HEK293 (cell line): ENCODE measurements at regions not wholly inside any gene's neighbourhood (a gene's known extent, or its start where the extent isn't known, plus 50 kb on each side); places are given as distances from the start of the nearest gene placed in this dataset.

Experiments used
- CTCF ChIA-PET: fragments of 350-600 bp; formaldehyde crosslinking; extraction: SDS; loops from one replicate; lab custom pipeline; 2021; ENCODE audit warnings: antibody characterized with exemption; lab: Yijun Ruan, JAX
- POLR2A ChIA-PET: fragments of 300-600 bp; formaldehyde crosslinking; extraction: SDS; loops from one replicate; lab custom pipeline; 2020; ENCODE audit warnings: antibody characterized with exemption, inconsistent platforms; lab: Yijun Ruan, JAX
- H3K27ac ChIP-seq: fragments of 200-500 bp; sonication (Bioruptor generic); 2 replicates; pipeline ENCODE4 v1.5.1; 2014; ENCODE audit warnings: low read depth, low read length, control low read depth, inconsistent platforms; ENCODE audit errors: extremely low read depth
- H3K36me3 ChIP-seq, 2 experiments: fragments of 200-500 bp in 1 of 2; sonication (Bioruptor generic) in 1 of 2; 1 replicate in 1 of 2; 2 replicates in 1 of 2; pipeline ENCODE4 v1.5.1; 2014 to 2017; ENCODE audit warnings: inconsistent platforms in 2 of 2, low read length in 2 of 2; ENCODE audit not compliant: control insufficient read depth in 2 of 2, insufficient read depth in 1 of 2
- H3K4me1 ChIP-seq: fragments of 200-500 bp; sonication (Bioruptor generic); 2 replicates; pipeline ENCODE4 v1.5.1; 2014; ENCODE audit warnings: mild to moderate bottlenecking, low read length, inconsistent platforms; ENCODE audit not compliant: control insufficient read depth, insufficient read depth
- H3K4me3 ChIP-seq: 2 replicates; pipeline ENCODE4 v1.5.1; 2011; ENCODE audit warnings: low read depth, mild to moderate bottlenecking, control low read depth, low read length, moderate library complexity
- H3K9me3 ChIP-seq: fragments of 200-500 bp; sonication (Bioruptor generic); 2 replicates; pipeline ENCODE4 v1.5.1; 2014; ENCODE audit warnings: low read depth, low read length, inconsistent platforms; ENCODE audit not compliant: control insufficient read depth, insufficient read depth
- BCL11A ChIP-seq: fragments of 450-650 bp; formaldehyde crosslinking; IDR thresholded peaks from 2 replicates; pipeline ENCODE4 v1.5.1; 2016; ENCODE audit warnings: low read depth, missing biosample characterization, missing genetic modification characterization
- MYNN ChIP-seq: fragments of 450-650 bp; formaldehyde crosslinking; IDR thresholded peaks from 2 replicates; pipeline ENCODE4 v1.5.1; 2016; ENCODE audit warnings: missing biosample characterization, missing genetic modification characterization, borderline replicate concordance
- MZF1 ChIP-seq: fragments of 450-650 bp; formaldehyde crosslinking; IDR thresholded peaks from 2 replicates; pipeline ENCODE4 v1.5.1; 2017; ENCODE audit warnings: missing biosample characterization, missing genetic modification characterization, borderline replicate concordance
- SALL2 ChIP-seq: fragments of 450-650 bp; formaldehyde crosslinking; IDR thresholded peaks from 2 replicates; pipeline ENCODE4 v1.5.0; 2017; ENCODE audit warnings: missing biosample characterization, mild to moderate bottlenecking, missing genetic modification characterization, borderline replicate concordance
- TCF7L2 ChIP-seq: IDR thresholded peaks from 2 replicates; pipeline ENCODE4 v1.6.1; 2011; ENCODE audit warnings: low read depth, mild to moderate bottlenecking, inconsistent platforms, low read length, moderate library complexity, borderline replicate concordance
- ZBTB21 ChIP-seq: fragments of 450-650 bp; formaldehyde crosslinking; IDR thresholded peaks from 2 replicates; pipeline ENCODE4 v1.5.1; 2017; ENCODE audit warnings: missing biosample characterization, missing genetic modification characterization
- ZFP3 ChIP-seq: fragments of 450-650 bp; formaldehyde crosslinking; IDR thresholded peaks from 2 replicates; pipeline ENCODE4 v1.5.1; 2016; ENCODE audit warnings: low read depth, missing biosample characterization, missing genetic modification characterization
- ZFP37 ChIP-seq: fragments of 450-650 bp; formaldehyde crosslinking; IDR thresholded peaks from 2 replicates; pipeline ENCODE4 v1.5.1; 2016; ENCODE audit warnings: missing biosample characterization, missing genetic modification characterization
- ZNF10 ChIP-seq: fragments of 450-650 bp; formaldehyde crosslinking; IDR thresholded peaks from 2 replicates; pipeline ENCODE4 v1.5.1; 2017; ENCODE audit warnings: missing biosample characterization, missing genetic modification characterization
- ZNF112 ChIP-seq: fragments of 450-650 bp; formaldehyde crosslinking; IDR thresholded peaks from 2 replicates; pipeline ENCODE4 v1.5.0; 2017; ENCODE audit warnings: missing biosample characterization, missing genetic modification characterization
- ZNF169 ChIP-seq: fragments of 450-650 bp; formaldehyde crosslinking; IDR thresholded peaks from 2 replicates; pipeline ENCODE4 v1.5.1; 2016; ENCODE audit warnings: missing biosample characterization, missing genetic modification characterization
- ZNF223 ChIP-seq: fragments of 450-650 bp; formaldehyde crosslinking; IDR thresholded peaks from 2 replicates; pipeline ENCODE4 v1.5.1; 2016; ENCODE audit warnings: missing biosample characterization, missing genetic modification characterization
- ZNF23 ChIP-seq: fragments of 450-650 bp; formaldehyde crosslinking; IDR thresholded peaks from 2 replicates; pipeline ENCODE4 v1.5.1; 2016; ENCODE audit warnings: missing biosample characterization, missing genetic modification characterization, borderline replicate concordance
- ZNF239 ChIP-seq: fragments of 450-650 bp; formaldehyde crosslinking; IDR thresholded peaks from 2 replicates; pipeline ENCODE4 v1.5.1; 2016; ENCODE audit warnings: missing biosample characterization, missing genetic modification characterization
- ZNF341 ChIP-seq: fragments of 450-650 bp; formaldehyde crosslinking; IDR thresholded peaks from 2 replicates; pipeline ENCODE4; 2016; ENCODE audit warnings: low read depth, missing biosample characterization, missing genetic modification characterization
- ZNF404 ChIP-seq: fragments of 450-650 bp; formaldehyde crosslinking; IDR thresholded peaks from 2 replicates; pipeline ENCODE4 v1.5.1; 2017; ENCODE audit warnings: missing biosample characterization, missing genetic modification characterization
- ZNF423 ChIP-seq: fragments of 450-650 bp; formaldehyde crosslinking; IDR thresholded peaks from 2 replicates; pipeline ENCODE4 v1.5.1; 2016; ENCODE audit warnings: missing biosample characterization, missing genetic modification characterization
- ZNF48 ChIP-seq: fragments of 450-650 bp; formaldehyde crosslinking; IDR thresholded peaks from 2 replicates; pipeline ENCODE4 v1.5.1; 2016; ENCODE audit warnings: missing biosample characterization, missing genetic modification characterization
- ZNF544 ChIP-seq: fragments of 450-650 bp; formaldehyde crosslinking; IDR thresholded peaks from 2 replicates; pipeline ENCODE4 v1.5.0; 2017; ENCODE audit warnings: missing biosample characterization, missing genetic modification characterization
- ZNF623 ChIP-seq: fragments of 450-650 bp; formaldehyde crosslinking; IDR thresholded peaks from 2 replicates; pipeline ENCODE4 v1.5.1; 2016; ENCODE audit warnings: missing biosample characterization, missing genetic modification characterization
- ZNF654 ChIP-seq: fragments of 450-650 bp; formaldehyde crosslinking; IDR thresholded peaks from 2 replicates; pipeline ENCODE4 v1.5.1; 2016; ENCODE audit warnings: low read depth, missing biosample characterization, missing genetic modification characterization
- ZNF76 ChIP-seq: fragments of 450-650 bp; formaldehyde crosslinking; IDR thresholded peaks from 2 replicates; pipeline ENCODE4; 2016; ENCODE audit warnings: low read depth, missing biosample characterization, missing genetic modification characterization, borderline replicate concordance
- ZSCAN23 ChIP-seq: fragments of 450-650 bp; formaldehyde crosslinking; IDR thresholded peaks from 2 replicates; pipeline ENCODE4 v1.5.1; 2016; ENCODE audit warnings: missing biosample characterization, missing genetic modification characterization
- TF ChIP-seq, protein P1 (sequence below): fragments of 450-650 bp; formaldehyde crosslinking; IDR thresholded peaks from 2 replicates; pipeline ENCODE4 v1.5.1; 2016; ENCODE audit warnings: missing biosample characterization, missing genetic modification characterization, borderline replicate concordance

- TF ChIP-seq, protein P1, sequence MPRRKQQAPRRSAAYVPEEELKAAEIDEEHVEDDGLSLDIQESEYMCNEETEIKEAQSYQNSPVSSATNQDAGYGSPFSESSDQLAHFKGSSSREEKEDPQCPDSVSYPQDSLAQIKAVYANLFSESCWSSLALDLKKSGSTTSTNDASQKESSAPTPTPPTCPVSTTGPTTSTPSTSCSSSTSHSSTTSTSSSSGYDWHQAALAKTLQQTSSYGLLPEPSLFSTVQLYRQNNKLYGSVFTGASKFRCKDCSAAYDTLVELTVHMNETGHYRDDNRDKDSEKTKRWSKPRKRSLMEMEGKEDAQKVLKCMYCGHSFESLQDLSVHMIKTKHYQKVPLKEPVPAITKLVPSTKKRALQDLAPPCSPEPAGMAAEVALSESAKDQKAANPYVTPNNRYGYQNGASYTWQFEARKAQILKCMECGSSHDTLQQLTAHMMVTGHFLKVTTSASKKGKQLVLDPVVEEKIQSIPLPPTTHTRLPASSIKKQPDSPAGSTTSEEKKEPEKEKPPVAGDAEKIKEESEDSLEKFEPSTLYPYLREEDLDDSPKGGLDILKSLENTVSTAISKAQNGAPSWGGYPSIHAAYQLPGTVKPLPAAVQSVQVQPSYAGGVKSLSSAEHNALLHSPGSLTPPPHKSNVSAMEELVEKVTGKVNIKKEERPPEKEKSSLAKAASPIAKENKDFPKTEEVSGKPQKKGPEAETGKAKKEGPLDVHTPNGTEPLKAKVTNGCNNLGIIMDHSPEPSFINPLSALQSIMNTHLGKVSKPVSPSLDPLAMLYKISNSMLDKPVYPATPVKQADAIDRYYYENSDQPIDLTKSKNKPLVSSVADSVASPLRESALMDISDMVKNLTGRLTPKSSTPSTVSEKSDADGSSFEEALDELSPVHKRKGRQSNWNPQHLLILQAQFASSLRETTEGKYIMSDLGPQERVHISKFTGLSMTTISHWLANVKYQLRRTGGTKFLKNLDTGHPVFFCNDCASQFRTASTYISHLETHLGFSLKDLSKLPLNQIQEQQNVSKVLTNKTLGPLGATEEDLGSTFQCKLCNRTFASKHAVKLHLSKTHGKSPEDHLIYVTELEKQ (tag by site-specific recombination): no peak
- TF ChIP-seq ZNF544 (tag by site-specific recombination) (no peak), ZNF76 (tag by site-specific recombination) (no peak)
Observed at GRCh38 chr16:25390761-25391160, 133.1 kb upstream of the ZKSCAN2 start (continued).

DNA sequence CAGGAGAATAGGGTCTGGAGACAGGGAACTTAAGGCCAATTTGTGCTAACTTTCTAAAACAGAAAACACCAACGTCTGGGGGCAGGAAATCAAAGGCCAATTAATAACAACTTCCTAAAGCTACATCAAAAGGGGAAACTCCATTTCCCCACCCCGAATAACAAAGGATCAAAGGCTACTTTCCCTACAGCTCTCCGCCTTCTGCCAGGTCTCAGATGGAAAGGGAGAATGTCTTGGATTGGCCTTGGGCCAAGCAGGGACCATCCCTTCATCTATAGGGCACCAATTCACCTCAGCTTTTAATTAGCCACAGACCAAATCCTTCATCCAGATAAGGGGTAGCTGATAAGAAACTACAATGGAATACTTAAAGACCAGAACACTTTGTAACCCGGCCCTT, 116.9 kb upstream of the ZKSCAN2 start:
- H3K36me3 ChIP-seq: no peaks in the 10 kb centered on the region
- POLR2A ChIA-PET: no interaction called here
- no peaks in the 10 kb centered on the region for H3K9me3 ChIP-seq
- CTCF ChIA-PET: no interaction called here
- no peaks in the 10 kb centered on the region for H3K4me1 ChIP-seq
- TF ChIP-seq ZNF341 (tag by site-specific recombination) (no peak), ZBTB21 (tag by site-specific recombination) (no peak), ZNF223 (tag by site-specific recombination) (no peak)
- TF ChIP-seq, all 188 proteins: peak for 0
- H3K4me3 ChIP-seq: no peak overlapping the region
- H3K27ac ChIP-seq: no peak overlapping the region

DNA sequence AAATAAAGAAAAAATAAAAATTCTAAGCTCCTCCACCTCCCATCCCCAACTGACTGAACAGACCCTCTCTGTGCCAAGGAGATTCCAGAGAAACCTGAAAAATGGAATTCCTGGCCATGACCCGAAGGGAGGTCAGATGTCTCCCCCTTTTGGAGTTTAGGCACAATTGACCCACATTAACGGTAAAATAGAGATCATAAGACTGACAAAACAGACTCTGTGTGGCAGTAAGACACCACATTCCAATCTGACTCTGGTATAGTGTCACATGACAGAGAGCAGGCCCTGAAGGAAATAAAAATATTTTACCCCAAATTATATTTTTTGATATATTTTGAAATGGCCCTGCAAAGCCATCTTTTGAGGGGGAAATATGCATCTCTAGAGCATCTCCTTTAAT, 115.1 kb upstream of the ZKSCAN2 start:
- Histone ChIP-seq H3K4me3 (no peak overlapping the region), H3K27ac (no peak overlapping the region), H3K9me3 (no peaks in the 10 kb centered on the region), H3K4me1 (no peaks in the 10 kb centered on the region), H3K36me3 (no peaks in the 10 kb centered on the region)
- ChIA-PET CTCF (no interaction called here), POLR2A (no interaction called here)
- no peak for TF ChIP-seq ZNF112 (tag by site-specific recombination)
- TF ChIP-seq ZNF654 (tag by site-specific recombination): peak; percentile 14; the same call in 1 of the 2 replicates
- TF ChIP-seq ZSCAN23 (tag by site-specific recombination): no peak
- no peak for TF ChIP-seq ZNF423
- no peak for TF ChIP-seq MYNN (tag by site-specific recombination)

- ChIA-PET CTCF (interaction anchor here (0.6 kb wide), 1 partner anchor 96 kb away, joined by 3 read pairs; no protein-coding TSS in a partner anchor), POLR2A (no interaction called here)
- Histone ChIP-seq H3K4me1 (no peaks in the 10 kb centered on the region), H3K36me3 (no peaks in the 10 kb centered on the region), H3K27ac (no peak overlapping the region), H3K9me3 (no peaks in the 10 kb centered on the region), H3K4me3 (no peak overlapping the region)
- TF ChIP-seq ZFP3 (tag by site-specific recombination) (no peak), ZNF423 (no peak), ZNF169 (tag by site-specific recombination) (no peak), ZNF48 (tag by site-specific recombination) (no peak), ZNF404 (tag by site-specific recombination) (no peak), ZFP37 (tag by site-specific recombination) (no peak), TCF7L2 (no peak), ZNF239 (tag by site-specific recombination) (no peak), SALL2 (tag by site-specific recombination) (no peak), BCL11A (tag by site-specific recombination) (no peak), ZNF10 (tag by site-specific recombination) (no peak), MZF1 (tag by site-specific recombination) (no peak), ZNF23 (tag by site-specific recombination) (no peak), ZNF623 (no peak)
Observed at GRCh38 chr16:25371342-25371741, 113.7 kb upstream of the ZKSCAN2 start.
